C4-2B (cell line): ENCODE measurements at regions not wholly inside any gene's neighbourhood (a gene's known extent, or its start where the extent isn't known, plus 50 kb on each side); places are given as distances from the start of the nearest gene placed in this dataset.

ENCODE experiments used
- ZFX ChIP-seq: fragments of 450-650 bp; IDR thresholded peaks from 2 replicates; pipeline ENCODE4 v1.6.1; 2017
- TF ChIP-seq, protein P1 (sequence below): fragments of 450-650 bp; conservative IDR thresholded peaks from 2 replicates; pipeline ENCODE4 v1.5.1; 2017; ENCODE audit warnings: mild to moderate bottlenecking

- no peak for TF ChIP-seq ZFX
- TF ChIP-seq, protein P1, sequence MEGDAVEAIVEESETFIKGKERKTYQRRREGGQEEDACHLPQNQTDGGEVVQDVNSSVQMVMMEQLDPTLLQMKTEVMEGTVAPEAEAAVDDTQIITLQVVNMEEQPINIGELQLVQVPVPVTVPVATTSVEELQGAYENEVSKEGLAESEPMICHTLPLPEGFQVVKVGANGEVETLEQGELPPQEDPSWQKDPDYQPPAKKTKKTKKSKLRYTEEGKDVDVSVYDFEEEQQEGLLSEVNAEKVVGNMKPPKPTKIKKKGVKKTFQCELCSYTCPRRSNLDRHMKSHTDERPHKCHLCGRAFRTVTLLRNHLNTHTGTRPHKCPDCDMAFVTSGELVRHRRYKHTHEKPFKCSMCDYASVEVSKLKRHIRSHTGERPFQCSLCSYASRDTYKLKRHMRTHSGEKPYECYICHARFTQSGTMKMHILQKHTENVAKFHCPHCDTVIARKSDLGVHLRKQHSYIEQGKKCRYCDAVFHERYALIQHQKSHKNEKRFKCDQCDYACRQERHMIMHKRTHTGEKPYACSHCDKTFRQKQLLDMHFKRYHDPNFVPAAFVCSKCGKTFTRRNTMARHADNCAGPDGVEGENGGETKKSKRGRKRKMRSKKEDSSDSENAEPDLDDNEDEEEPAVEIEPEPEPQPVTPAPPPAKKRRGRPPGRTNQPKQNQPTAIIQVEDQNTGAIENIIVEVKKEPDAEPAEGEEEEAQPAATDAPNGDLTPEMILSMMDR: no peak
Measured at GRCh38 chr10:117689566-117689965, 147.0 kb downstream of the EMX2 start.
